Activated T-cell treated with anti-CD3 and anti-CD28 coated beads, Interleukin-2, amount 50 U/mL, for 1 hour (primary cell): ENCODE measurements at regions not wholly inside any gene's neighbourhood (a gene's known extent, or its start where the extent isn't known, plus 50 kb on each side); places are given as distances from the start of the nearest gene placed in this dataset.

Source experiments
- DNase-seq: peaks from one replicate; pipeline ENCODE4 v3.0.0-alpha.2; 2020

DNA sequence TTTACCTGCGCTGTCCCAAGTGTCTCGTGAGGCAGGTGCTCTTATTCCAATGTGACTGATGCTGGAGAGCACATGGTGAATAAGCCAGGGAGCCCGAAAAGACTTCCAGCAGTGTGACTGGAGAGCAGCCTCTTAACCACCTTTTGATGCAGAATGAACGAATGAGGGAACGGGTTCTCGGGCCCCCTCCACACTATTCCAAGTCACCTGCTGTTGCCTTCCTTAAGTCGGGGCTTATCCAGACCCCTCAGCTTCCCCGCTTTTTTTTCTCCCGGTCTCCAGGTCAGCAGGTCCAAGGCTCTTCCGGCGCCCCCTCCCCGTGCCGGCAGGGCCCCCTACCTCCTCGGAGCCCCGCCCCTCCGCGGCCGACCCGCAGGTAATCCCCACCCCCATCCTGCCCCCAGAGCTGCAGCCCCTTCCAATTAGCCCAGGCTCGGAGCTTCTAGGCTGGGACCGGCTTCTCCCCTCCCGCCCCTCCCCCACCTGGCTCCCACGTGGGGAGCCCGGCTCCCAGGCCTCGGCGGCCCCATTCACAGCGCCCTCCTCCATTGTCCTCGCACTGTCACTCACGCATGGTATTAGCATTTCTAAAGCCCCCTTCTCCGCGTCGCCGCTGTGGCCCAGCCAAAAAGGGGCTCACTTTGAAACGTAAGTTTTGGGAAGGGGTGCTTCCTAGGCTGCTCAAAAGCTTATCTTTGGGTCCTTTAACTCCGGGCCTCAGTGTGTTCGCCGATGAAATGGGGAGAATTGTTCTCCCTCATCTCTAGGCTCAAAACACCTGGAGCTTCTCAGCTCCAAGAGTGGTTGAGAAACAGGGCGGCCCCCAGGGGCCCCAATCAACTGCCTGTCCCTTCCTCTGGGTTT is 56.2 kb upstream of the PJA1 start:
- no peak for DNase-seq

- DNase-seq: no peak
Observed at GRCh38 chrX:69218407-69218997, 53.2 kb upstream of the PJA1 start.

DNA sequence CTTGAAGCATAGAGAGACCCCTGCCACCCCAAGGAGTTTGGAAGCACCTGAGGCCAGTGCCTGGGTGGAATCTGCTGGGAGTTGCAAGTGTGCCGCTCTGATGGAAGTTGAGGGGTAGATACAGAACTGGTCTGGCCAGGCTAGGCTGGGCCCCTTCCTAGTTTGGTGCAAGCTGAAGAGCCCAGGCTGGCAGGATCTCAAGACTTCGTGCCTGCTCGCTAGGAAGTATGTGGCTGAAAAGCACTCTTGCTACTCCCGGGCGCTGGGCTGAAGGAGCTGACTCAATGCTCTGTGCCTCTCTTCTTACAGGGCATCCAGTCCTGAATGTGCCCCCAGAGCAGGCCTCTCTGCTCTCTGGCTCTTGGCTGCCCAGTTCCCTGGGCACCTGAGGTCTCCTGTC is 51.7 kb upstream of the PJA1 start:
- DNase-seq: no peak

DNA sequence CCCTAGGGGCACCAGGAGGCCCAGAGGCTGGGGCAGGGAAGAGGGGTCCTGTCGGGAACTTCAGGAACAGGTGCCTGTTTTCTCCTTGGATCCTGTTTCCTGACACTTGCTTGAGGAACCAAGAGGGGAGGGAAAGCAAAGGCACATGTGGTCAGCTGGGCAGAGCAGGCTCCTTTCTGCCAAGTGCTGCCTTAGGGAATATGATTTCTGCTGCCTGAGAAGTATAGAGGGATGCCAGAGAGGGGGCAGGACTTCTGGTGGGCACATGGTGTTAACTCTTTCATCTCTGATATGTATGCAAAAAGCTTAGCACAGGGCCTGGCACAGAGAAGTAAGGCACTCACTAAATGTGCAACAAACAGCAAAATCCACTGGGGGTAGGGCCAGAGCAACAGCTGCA is 51.2 kb upstream of the PJA1 start:
- no peak for DNase-seq

DNA sequence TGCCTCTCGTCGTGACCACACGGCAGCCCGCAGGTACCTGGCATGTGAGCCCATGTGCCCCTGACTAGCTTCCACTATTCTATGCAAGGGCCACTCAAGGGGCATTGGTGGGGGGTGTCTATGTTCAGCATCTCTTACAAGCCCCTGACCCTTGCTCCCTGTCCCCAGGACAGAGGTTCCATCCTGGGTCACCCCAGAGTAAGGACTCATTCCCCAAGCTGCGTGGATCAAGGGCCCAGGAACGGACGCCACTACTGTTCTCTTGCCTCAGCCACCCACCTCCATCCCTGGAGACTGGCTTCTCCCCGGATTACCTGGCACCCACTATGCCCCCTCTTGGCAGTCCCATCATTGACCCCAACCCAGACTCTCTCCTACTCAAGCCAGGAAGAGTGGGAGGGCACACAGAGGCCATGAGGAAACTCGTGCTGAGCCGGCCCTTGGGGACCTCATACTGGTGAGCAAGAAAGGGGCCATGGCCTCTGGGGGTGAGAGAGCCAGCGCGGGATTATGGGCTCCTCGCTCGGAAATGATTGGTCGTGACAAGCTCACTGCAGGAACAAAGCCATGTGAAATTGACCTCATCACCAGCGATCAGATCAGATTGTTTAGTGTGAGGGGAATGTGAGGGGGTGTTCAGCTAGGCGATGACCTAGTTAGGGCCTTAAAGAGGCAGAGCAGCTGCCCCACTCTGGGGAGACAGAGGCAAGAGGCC is 50.1 kb upstream of the PJA1 start:
- no peak for DNase-seq
